HepG2 (cell line): ENCODE measurements at regions not wholly inside any gene's neighbourhood (a gene's known extent, or its start where the extent isn't known, plus 50 kb on each side); places are given as distances from the start of the nearest gene placed in this dataset.

Experiments used
- ATAC-seq: fragments of 200-7000 bp; cut with Tn5 transposase; 3 replicates; pipeline ENCODE4 v1.9.1; 2020; ENCODE audit warnings: mild to moderate bottlenecking, moderate library complexity
- BruUV-seq: library from RNA; stranded (reverse); fragments of 400-500 nt; replicated peaks from 2 replicates; lab custom pipeline; 2021; lab: Mats Ljungman, UMichigan
- CTCF ChIA-PET: fragments of 300-600 bp; formaldehyde crosslinking; extraction: SDS; loops from one replicate; lab custom pipeline; 2021; ENCODE audit warnings: low total read pairs, inconsistent platforms, low intra/inter-chr PET ratio; lab: Yijun Ruan, JAX
- POLR2A ChIA-PET: fragments of 350-600 bp; sonication (Branson Sonifier 250); formaldehyde crosslinking; loops from one replicate; lab custom pipeline; 2020; ENCODE audit warnings: antibody characterized with exemption, inconsistent platforms; lab: Yijun Ruan, JAX
- DNase-seq: peaks from one replicate; pipeline ENCODE4 v3.0.0-alpha.2; 2015; ENCODE audit warnings: low spot score
- FAIRE-seq: peaks from 3 replicates; lab custom pipeline; 2011; peaks lifted over from hg19 to GRCh38; lab: Jason Lieb, UNC
- H2AFZ ChIP-seq: one replicate; pipeline ENCODE4 v1.6.1; 2011; ENCODE audit warnings: low read length, inconsistent platforms
- H3K27ac ChIP-seq: fragments of 300-600 bp; 3 replicates; pipeline ENCODE4 v1.8.0; 2011; ENCODE audit warnings: mixed run types, mild to moderate bottlenecking, mixed read lengths, low read length, inconsistent platforms; ENCODE audit not compliant: insufficient read depth; ENCODE audit errors: extremely low read length
- H3K27me3 ChIP-seq, 2 experiments: fragments of 200-600 bp in 1 of 2; 2 replicates in 1 of 2; 3 replicates in 1 of 2; pipeline versions ENCODE4 v1.6.0 to v1.8.0; 2011; ENCODE audit warnings: low read length in 2 of 2, mild to moderate bottlenecking in 2 of 2, moderate library complexity in 2 of 2, inconsistent platforms in 1 of 2; ENCODE audit not compliant: insufficient read depth in 2 of 2, control insufficient read depth in 1 of 2
- H3K36me3 ChIP-seq, 2 experiments: fragments of 200-600 bp in 1 of 2; replicated peaks in 1 of 2; 2 replicates in 1 of 2; 3 replicates in 1 of 2; pipeline versions ENCODE4 v1.5.1 to v1.8.0; 2011; ENCODE audit warnings: low read length in 2 of 2, inconsistent platforms in 1 of 2; ENCODE audit not compliant: insufficient read depth in 2 of 2, control insufficient read depth in 1 of 2
- H3K4me1 ChIP-seq: 2 replicates; pipeline ENCODE4 v1.5.1; 2012; ENCODE audit warnings: low read length, inconsistent platforms; ENCODE audit not compliant: insufficient read depth
- H3K4me2 ChIP-seq: 2 replicates; pipeline ENCODE4 v1.6.0; 2011; ENCODE audit warnings: low read depth, low read length, inconsistent platforms
- H3K4me3 ChIP-seq, 3 experiments: fragments of 200-600 bp in 1 of 3; sonication (generic), shearing (Covaris generic) in 1 of 3; replicated peaks in 1 of 3; 2 replicates each; pipeline ENCODE4 v1.5.1; 2011 to 2016; ENCODE audit warnings: low read length in 3 of 3, inconsistent platforms in 2 of 3, low read depth in 2 of 3, mild to moderate bottlenecking in 2 of 3, control low read depth in 1 of 3, mixed read lengths in 1 of 3; ENCODE audit not compliant: insufficient read depth in 1 of 3
- H3K79me2 ChIP-seq: one replicate; pipeline ENCODE4 v1.6.1; 2011; ENCODE audit warnings: low read length, inconsistent platforms; ENCODE audit not compliant: insufficient read depth
- H3K9ac ChIP-seq: 2 replicates; pipeline ENCODE4 v1.6.0; 2011; ENCODE audit warnings: mild to moderate bottlenecking, low read depth, low read length, inconsistent platforms; ENCODE audit not compliant: insufficient read depth
- H3K9me3 ChIP-seq: 2 replicates; pipeline ENCODE4 v1.5.1; 2012; ENCODE audit warnings: mild to moderate bottlenecking, low read length
- H4K20me1 ChIP-seq: 2 replicates; pipeline ENCODE4 v1.6.0; 2011; ENCODE audit warnings: inconsistent platforms, mild to moderate bottlenecking, low read length, moderate library complexity; ENCODE audit not compliant: insufficient read depth
- BRD4 ChIP-seq: sonication (generic); formaldehyde crosslinking; IDR thresholded peaks from 2 replicates; pipeline ENCODE4 v1.4.0; 2020; ENCODE audit warnings: missing genetic modification reagents
- CCAR2 ChIP-seq: fragments of 200-400 bp; formaldehyde crosslinking; optimal IDR thresholded peaks from 2 replicates; pipeline ENCODE3; 2018; ENCODE audit warnings: low read depth, mild to moderate bottlenecking, low read length, moderate library complexity
- CREB1 ChIP-seq, 2 experiments: fragments of 450-650 bp in 1 of 2; IDR thresholded peaks; 2 replicates each; pipeline ENCODE4 v1.6.1; 2016 to 2017; ENCODE audit warnings: control low read depth in 1 of 2, mild to moderate bottlenecking in 1 of 2, missing compliant biosample characterization in 1 of 2, missing genetic modification characterization in 1 of 2
- GTF2F1 ChIP-seq: fragments of 150-350 bp; IDR thresholded peaks from 2 replicates; pipeline ENCODE4 v1.6.1; 2014; ENCODE audit warnings: low read length
- POGZ ChIP-seq: sonication (generic); formaldehyde crosslinking; IDR thresholded peaks from 2 replicates; pipeline ENCODE4 v1.4.0; 2020; ENCODE audit warnings: mild to moderate bottlenecking, missing genetic modification reagents
- ZNF121 ChIP-seq: sonication (generic); formaldehyde crosslinking; IDR thresholded peaks from 2 replicates; pipeline ENCODE4 v1.5.0; 2020; ENCODE audit warnings: mild to moderate bottlenecking, missing genetic modification reagents
- ZNF142 ChIP-seq: sonication (generic); formaldehyde crosslinking; IDR thresholded peaks from 2 replicates; pipeline ENCODE4 v1.4.0; 2020; ENCODE audit warnings: missing genetic modification reagents
- ZNF274 ChIP-seq: sonication (generic); formaldehyde crosslinking; IDR thresholded peaks from 2 replicates; pipeline ENCODE4 v1.5.1; 2020; ENCODE audit warnings: mild to moderate bottlenecking, missing genetic modification reagents
- ZNF335 ChIP-seq: sonication (generic); formaldehyde crosslinking; IDR thresholded peaks from 2 replicates; pipeline ENCODE4 v1.4.0; 2020; ENCODE audit warnings: missing genetic modification reagents
- ZNF597 ChIP-seq: sonication (generic); formaldehyde crosslinking; IDR thresholded peaks from 2 replicates; pipeline ENCODE4 v1.5.0; 2020; ENCODE audit warnings: missing genetic modification reagents
- ZNF766 ChIP-seq: sonication (generic); formaldehyde crosslinking; IDR thresholded peaks from 2 replicates; pipeline ENCODE4 v1.5.0; 2020; ENCODE audit warnings: missing genetic modification reagents, borderline replicate concordance
- ZNF788 ChIP-seq: sonication (generic); formaldehyde crosslinking; IDR thresholded peaks from 2 replicates; pipeline ENCODE4 v1.5.0; 2020; ENCODE audit warnings: mild to moderate bottlenecking, missing genetic modification reagents, borderline replicate concordance
- WGBS: methylation state at CpG from one replicate; pipeline ENCODE4 v1.1.6; 2017; ENCODE audit warnings: low lambda C conversion rate; 5-methylcytosine and 5-hydroxymethylcytosine counted together
- in situ Hi-C: cut with HindIII; loops from 2 replicates; pipeline ENCODE4 v1.10.0; 2017; ENCODE audit warnings: low pct_unique_long_range_greater_than_20kb; ENCODE audit not compliant: extremely low pct_ligation_motif_present
- intact Hi-C: fragments of 100-400 bp; cut with micrococcal nuclease; formaldehyde crosslinking; loops from one replicate; pipeline ENCODE4 v1.10.0; 2022; ENCODE audit not compliant: unreplicated experiment
- TF ChIP-seq, protein P1 (sequence below): sonication (generic); formaldehyde crosslinking; IDR thresholded peaks from 2 replicates; pipeline ENCODE4 v1.5.0; 2020; ENCODE audit warnings: mild to moderate bottlenecking, low read depth, missing genetic modification reagents, borderline replicate concordance

GRCh38 chr5:106288979-106289378 lies 1381.8 kb downstream of the EFNA5 start:
- H3K4me3 ChIP-seq = no peak overlapping the region
- intact Hi-C loops = no loop called here
- TF ChIP-seq ZNF142 (CRISPR knock-in tag) (no peak), ZNF788 (CRISPR knock-in tag) (no peak), ZNF335 (no peak), GTF2F1 (no peak), CREB1 (IDR thresholded peaks at IDR 0.05) (no peak), CREB1 (CRISPR knock-in tag; IDR thresholded peaks at IDR 0.05) (no peak), BRD4 (no peak), CCAR2 (no peak), ZNF597 (CRISPR knock-in tag) (no peak), ZNF121 (no peak), POGZ (CRISPR knock-in tag) (no peak), ZNF766 (CRISPR knock-in tag) (no peak), ZNF274 (CRISPR knock-in tag) (no peak)
- TF ChIP-seq, protein P1, sequence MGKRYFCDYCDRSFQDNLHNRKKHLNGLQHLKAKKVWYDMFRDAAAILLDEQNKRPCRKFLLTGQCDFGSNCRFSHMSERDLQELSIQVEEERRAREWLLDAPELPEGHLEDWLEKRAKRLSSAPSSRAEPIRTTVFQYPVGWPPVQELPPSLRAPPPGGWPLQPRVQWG = no peak
- TF ChIP-seq, all 625 proteins: peak for 0
- H3K27me3 ChIP-seq = no peaks in the 10 kb centered on the region; a peak in 1 of 5 replicates
- no peak overlapping the region for H3K27ac ChIP-seq
- H3K36me3 ChIP-seq = no peaks in the 10 kb centered on the region
- H3K9me3 ChIP-seq = no peaks in the 10 kb centered on the region
- FAIRE-seq = no peak
- H3K4me2 ChIP-seq = no peak overlapping the region
- 2% methylated on average over 3 of the region's 3 CpGs for whole genome bisulfite sequencing
- no TSS peak for BruUV-seq
- DNase-seq = no peak
- H4K20me1 ChIP-seq = no peaks in the 10 kb centered on the region
- POLR2A ChIA-PET = no interaction called here
- CTCF ChIA-PET = no interaction called here
- H3K4me1 ChIP-seq = no peaks in the 10 kb centered on the region
- H3K79me2 ChIP-seq = no peaks in the 10 kb centered on the region
- no peak overlapping the region for H3K9ac ChIP-seq
- in situ Hi-C loops = no loop called here
- no peak overlapping the region for H2AFZ ChIP-seq
- no peak for ATAC-seq
